ENCODE measurements at regions not wholly inside any gene's neighbourhood (a gene's known extent, or its start where the extent isn't known, plus 50 kb on each side); places are given as distances from the start of the nearest gene placed in this dataset.

DNA sequence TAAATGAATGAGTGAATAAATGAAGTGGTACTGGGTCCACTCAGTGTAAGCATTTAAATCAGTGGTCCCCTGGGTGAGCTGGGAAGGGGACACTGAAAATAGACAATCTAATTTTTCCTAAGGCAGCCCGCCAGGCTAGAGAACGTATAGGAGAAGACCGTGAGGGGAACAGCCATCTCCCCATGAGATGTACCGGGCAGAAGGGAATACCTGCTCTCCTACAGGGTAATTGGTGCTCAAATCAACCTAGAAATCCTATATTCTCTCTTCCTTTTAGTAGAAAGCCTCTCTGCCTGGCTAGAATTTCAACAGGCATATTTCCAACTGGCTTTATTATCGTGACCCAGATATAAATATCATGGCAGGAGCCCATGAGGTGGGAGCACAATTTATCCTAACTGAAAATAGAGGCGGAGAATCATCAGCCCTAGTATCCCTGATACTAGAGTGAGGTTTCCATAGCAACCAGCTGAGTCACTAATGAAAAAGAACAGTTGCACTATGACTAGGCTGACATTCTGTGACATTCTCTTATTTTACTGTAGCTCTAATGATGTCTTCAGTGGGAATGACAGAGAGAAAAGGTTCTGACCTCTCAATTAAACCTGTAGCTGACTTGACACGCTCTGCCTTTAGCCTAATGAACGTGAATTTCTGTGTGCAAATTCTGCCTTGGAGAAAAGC is 96.5 kb upstream of the CAST start:
- Histone ChIP-seq H3K27ac (no peak overlapping the region), H3K36me3 (no peaks in the 10 kb centered on the region), H3K9me3 (no peaks in the 10 kb centered on the region), H3K4me1 (no peaks in the 10 kb centered on the region), H3K4me3 (no peak overlapping the region), H3K27me3 (no peaks in the 10 kb centered on the region)
- WGBS, 2 donors, result 77 to 84% methylated on average over 8 of the region's 8 CpGs
- TF ChIP-seq, protein P1, sequence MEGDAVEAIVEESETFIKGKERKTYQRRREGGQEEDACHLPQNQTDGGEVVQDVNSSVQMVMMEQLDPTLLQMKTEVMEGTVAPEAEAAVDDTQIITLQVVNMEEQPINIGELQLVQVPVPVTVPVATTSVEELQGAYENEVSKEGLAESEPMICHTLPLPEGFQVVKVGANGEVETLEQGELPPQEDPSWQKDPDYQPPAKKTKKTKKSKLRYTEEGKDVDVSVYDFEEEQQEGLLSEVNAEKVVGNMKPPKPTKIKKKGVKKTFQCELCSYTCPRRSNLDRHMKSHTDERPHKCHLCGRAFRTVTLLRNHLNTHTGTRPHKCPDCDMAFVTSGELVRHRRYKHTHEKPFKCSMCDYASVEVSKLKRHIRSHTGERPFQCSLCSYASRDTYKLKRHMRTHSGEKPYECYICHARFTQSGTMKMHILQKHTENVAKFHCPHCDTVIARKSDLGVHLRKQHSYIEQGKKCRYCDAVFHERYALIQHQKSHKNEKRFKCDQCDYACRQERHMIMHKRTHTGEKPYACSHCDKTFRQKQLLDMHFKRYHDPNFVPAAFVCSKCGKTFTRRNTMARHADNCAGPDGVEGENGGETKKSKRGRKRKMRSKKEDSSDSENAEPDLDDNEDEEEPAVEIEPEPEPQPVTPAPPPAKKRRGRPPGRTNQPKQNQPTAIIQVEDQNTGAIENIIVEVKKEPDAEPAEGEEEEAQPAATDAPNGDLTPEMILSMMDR (IDR thresholded peaks at IDR 0.05), result no peak
- TF ChIP-seq POLR2A (IDR thresholded peaks at IDR 0.05), result no peak
- TF ChIP-seq EP300 (IDR thresholded peaks at IDR 0.05), result no peak
- no peak for TF ChIP-seq POLR2AphosphoS5 (IDR thresholded peaks at IDR 0.05)
- DNase-seq, result no peak
- ATAC-seq (ENCODE audit: low FRiP score in 2 of 2), result no peak

DNA sequence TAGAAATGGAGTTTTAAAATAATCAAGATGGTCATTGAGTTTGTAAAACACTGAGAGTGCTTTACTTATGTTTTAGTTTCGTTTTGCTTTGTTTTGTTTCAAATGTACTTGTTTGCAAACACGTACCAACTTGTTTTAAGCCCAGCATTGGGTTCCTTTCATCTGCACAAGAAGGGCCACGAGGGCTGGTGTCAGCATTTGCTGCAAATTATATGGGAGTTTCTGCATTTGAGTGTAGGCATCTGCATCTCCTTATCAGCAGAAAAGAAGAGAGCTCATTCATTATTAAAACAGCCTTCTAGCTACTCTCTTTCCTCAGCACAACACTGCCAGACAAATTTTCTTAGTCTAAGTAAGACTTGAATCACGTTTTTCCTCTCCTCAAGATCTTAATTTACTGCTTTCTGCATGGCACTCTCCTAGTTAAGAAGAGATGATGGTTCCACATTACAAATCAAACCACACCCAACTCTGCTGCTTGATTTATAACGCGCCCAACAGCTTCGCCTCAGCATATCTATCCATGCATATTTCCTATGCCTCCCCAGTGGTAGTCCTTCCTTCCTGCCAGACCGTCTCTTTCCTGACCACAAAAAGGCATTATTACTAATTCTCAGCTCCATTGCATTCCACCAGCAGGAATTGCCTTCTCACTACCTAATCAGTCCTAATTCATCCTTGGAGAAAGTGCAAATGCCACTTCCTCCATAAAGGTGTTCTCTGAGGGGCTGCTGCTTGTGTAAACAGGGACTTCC is 95.2 kb upstream of the CAST start:
- Histone ChIP-seq H3K4me1 (no peaks in the 10 kb centered on the region), H3K4me3 (no peak overlapping the region), H3K27ac (no peak overlapping the region), H3K27me3 (no peaks in the 10 kb centered on the region), H3K36me3 (no peaks in the 10 kb centered on the region), H3K9me3 (no peaks in the 10 kb centered on the region)
- TF ChIP-seq, protein P1 (IDR thresholded peaks at IDR 0.05), result no peak
- TF ChIP-seq POLR2AphosphoS5 (IDR thresholded peaks at IDR 0.05), result no peak
- TF ChIP-seq EP300 (IDR thresholded peaks at IDR 0.05), result no peak
- TF ChIP-seq POLR2A (IDR thresholded peaks at IDR 0.05), result no peak
- WGBS, 2 donors, result 34 to 37% methylated on average over 8 of the region's 8 CpGs
- ATAC-seq (ENCODE audit: low FRiP score in 2 of 2) (no peak), DNase-seq (no peak)

DNA sequence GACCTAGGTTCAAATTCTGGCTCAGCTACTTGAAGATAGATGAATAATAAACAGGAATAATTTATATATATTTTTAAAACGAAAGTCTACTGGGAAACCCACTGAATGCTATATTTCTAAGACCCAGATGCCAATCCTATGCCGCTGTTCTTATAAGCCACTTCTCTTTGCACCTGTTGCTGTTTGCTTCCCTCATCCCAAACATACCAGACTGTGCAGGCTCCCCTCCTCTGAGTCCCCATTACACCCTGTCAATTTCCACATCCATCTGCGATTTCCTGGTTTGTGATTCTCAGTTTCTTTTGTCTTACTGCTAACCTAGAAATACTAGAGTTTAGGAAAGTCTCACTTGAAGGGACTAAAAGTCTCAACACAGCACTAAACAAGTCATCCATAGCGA is 92.8 kb upstream of the CAST start:
- H3K27ac ChIP-seq, result no peak overlapping the region
- H3K4me3 ChIP-seq, result no peak overlapping the region
- no peaks in the 10 kb centered on the region for H3K27me3 ChIP-seq
- DNase-seq, result no peak
- no peaks in the 10 kb centered on the region for H3K9me3 ChIP-seq
- WGBS, 2 donors, result 81 to 83% methylated on average over 4 of the region's 4 CpGs
- TF ChIP-seq POLR2A (IDR thresholded peaks at IDR 0.05), result no peak
- TF ChIP-seq EP300 (IDR thresholded peaks at IDR 0.05), result no peak
- TF ChIP-seq, protein P1 (IDR thresholded peaks at IDR 0.05), result no peak
- no peak for TF ChIP-seq POLR2AphosphoS5 (IDR thresholded peaks at IDR 0.05)
- no peaks in the 10 kb centered on the region for H3K4me1 ChIP-seq
- ATAC-seq (ENCODE audit: low FRiP score in 2 of 2), result no peak
- no peaks in the 10 kb centered on the region for H3K36me3 ChIP-seq

DNA sequence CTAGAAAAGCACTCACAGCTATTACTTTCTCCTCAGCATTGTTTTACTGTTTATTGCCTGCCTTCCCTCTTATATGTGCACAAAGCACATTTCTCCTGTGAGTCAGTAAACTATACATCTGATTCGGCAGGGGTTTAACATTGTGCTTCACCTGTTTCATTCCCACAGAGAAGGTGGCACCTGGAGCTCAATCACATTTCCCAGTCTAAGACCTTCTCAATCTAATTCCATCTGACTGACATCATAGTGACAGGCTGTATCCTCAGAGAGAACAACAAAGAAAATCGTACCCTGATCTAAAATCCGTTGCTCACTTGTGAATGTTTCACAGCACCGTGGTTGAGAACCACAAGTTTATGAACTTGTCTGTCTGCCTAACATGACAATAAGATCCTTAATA is 92.4 kb upstream of the CAST start:
- Histone ChIP-seq H3K27me3 (no peaks in the 10 kb centered on the region), H3K4me3 (no peak overlapping the region), H3K36me3 (no peaks in the 10 kb centered on the region), H3K4me1 (no peaks in the 10 kb centered on the region), H3K9me3 (no peaks in the 10 kb centered on the region), H3K27ac (no peak overlapping the region)
- ATAC-seq (ENCODE audit: low FRiP score in 2 of 2) (no peak), DNase-seq (no peak)
- TF ChIP-seq EP300 (IDR thresholded peaks at IDR 0.05) (no peak), POLR2AphosphoS5 (IDR thresholded peaks at IDR 0.05) (no peak), POLR2A (IDR thresholded peaks at IDR 0.05) (no peak)
- TF ChIP-seq, protein P1 (IDR thresholded peaks at IDR 0.05), result no peak
- WGBS, 2 donors, result 72 to 82% methylated on average over 4 of the region's 4 CpGs
